ENCODE measurements at regions not wholly inside any gene's neighbourhood (a gene's known extent, or its start where the extent isn't known, plus 50 kb on each side); places are given as distances from the start of the nearest gene placed in this dataset.

- no peak for DNase-seq (ENCODE audit: low spot score in 2 of 2)
- WGBS, 2 donors: 52 to 54% methylated on average over 5 of the region's 5 CpGs
- H3K4me3 ChIP-seq (ENCODE audit: low read depth, poor library complexity, severe bottlenecking): no peak overlapping the region
- TF ChIP-seq CTCF (IDR thresholded peaks at IDR 0.05): no peak
- no peak for TF ChIP-seq POLR2A (IDR thresholded peaks at IDR 0.05)
- intact Hi-C loops (cut with DNase I; ENCODE audit: low total_unique reads): no loop called here
These were observed 60.6 kb upstream of the PTPN3 start for GRCh38 chr9:109558718-109559151.

- WGBS, 2 donors: 75 to 80% methylated on average over 9 of the region's 9 CpGs
These were observed 62.5 kb upstream of the PTPN3 start for GRCh38 chr9:109560470-109561132.

GRCh38 chr9:109561137-109561536 is 63.0 kb upstream of the PTPN3 start:
- WGBS, 2 donors: 80% methylated on average over 4 of the region's 4 CpGs
- no peak overlapping the region for H3K4me3 ChIP-seq (ENCODE audit: low read depth, poor library complexity, severe bottlenecking)
- intact Hi-C loops (cut with DNase I; ENCODE audit: low total_unique reads): no loop called here
- no peak for TF ChIP-seq POLR2A (IDR thresholded peaks at IDR 0.05)
- no peak for TF ChIP-seq CTCF (IDR thresholded peaks at IDR 0.05)
- no peak for DNase-seq (ENCODE audit: low spot score in 2 of 2)

More at GRCh38 chr9:109560470-109561132, 62.5 kb upstream of the PTPN3 start:
- no peak for DNase-seq (ENCODE audit: low spot score in 2 of 2)
- TF ChIP-seq POLR2A (IDR thresholded peaks at IDR 0.05) (no peak), CTCF (IDR thresholded peaks at IDR 0.05) (no peak)
- H3K4me3 ChIP-seq (ENCODE audit: low read depth, poor library complexity, severe bottlenecking): no peak overlapping the region
- intact Hi-C loops (cut with DNase I; ENCODE audit: low total_unique reads): no loop called here

GRCh38 chr9:109568089-109568488 is 70.0 kb upstream of the PTPN3 start:
- DNase-seq (ENCODE audit: low spot score in 2 of 2): no peak
- intact Hi-C loops (cut with DNase I; ENCODE audit: low total_unique reads): no loop called here
- H3K4me3 ChIP-seq (ENCODE audit: low read depth, poor library complexity, severe bottlenecking): no peak overlapping the region
- WGBS, 2 donors: 77 to 85% methylated on average over 2 of the region's 2 CpGs
- TF ChIP-seq POLR2A (IDR thresholded peaks at IDR 0.05): no peak
- no peak for TF ChIP-seq CTCF (IDR thresholded peaks at IDR 0.05)

- intact Hi-C loops (cut with DNase I; ENCODE audit: low total_unique reads): no loop called here
- TF ChIP-seq CTCF (IDR thresholded peaks at IDR 0.05) (no peak), POLR2A (IDR thresholded peaks at IDR 0.05) (no peak)
- DNase-seq (ENCODE audit: low spot score in 2 of 2): no peak
- WGBS, 2 donors: 43 to 48% methylated on average over 2 of the region's 2 CpGs
- no peak overlapping the region for H3K4me3 ChIP-seq (ENCODE audit: low read depth, poor library complexity, severe bottlenecking)
These were observed 70.6 kb upstream of the PTPN3 start for GRCh38 chr9:109568568-109569210.
